Duodenal mucosa (tissue), 2 donors: ENCODE measurements at regions not wholly inside any gene's neighbourhood (a gene's known extent, or its start where the extent isn't known, plus 50 kb on each side); places are given as distances from the start of the nearest gene placed in this dataset.

ENCODE experiments used
- H3K27ac ChIP-seq: one replicate; pipeline ENCODE4 v1.7.0; 2013; ENCODE audit warnings: low read depth, low read length
- H3K27me3 ChIP-seq, 2 donors: one replicate each; pipeline ENCODE4 v1.7.0; 2013; ENCODE audit warnings: low read length in 2 of 2, control low read depth in 1 of 2; ENCODE audit not compliant: insufficient read depth in 2 of 2, control insufficient read depth in 1 of 2
- H3K36me3 ChIP-seq, 2 donors: one replicate each; pipeline ENCODE4 v1.7.0; 2013; ENCODE audit warnings: low read length in 2 of 2, control low read depth in 1 of 2; ENCODE audit not compliant: insufficient read depth in 2 of 2, control insufficient read depth in 1 of 2
- H3K4me1 ChIP-seq, 2 donors: one replicate each; pipeline ENCODE4 v1.7.0; 2013; ENCODE audit warnings: low read length in 2 of 2, control low read depth in 1 of 2; ENCODE audit not compliant: insufficient read depth in 2 of 2, control insufficient read depth in 1 of 2
- H3K4me3 ChIP-seq, 2 donors: one replicate each; pipeline ENCODE4 v1.7.0; 2013; ENCODE audit warnings: low read length in 2 of 2, low read depth in 1 of 2
- H3K9ac ChIP-seq, 2 donors: one replicate each; pipeline ENCODE4 v1.7.0; 2013; ENCODE audit warnings: low read length in 2 of 2, low read depth in 1 of 2
- H3K9me3 ChIP-seq, 2 donors: one replicate each; pipeline ENCODE4 v1.7.0; 2013; ENCODE audit warnings: low read length in 2 of 2, control low read depth in 1 of 2; ENCODE audit not compliant: control insufficient read depth in 1 of 2

GRCh38 chr3:107213044-107213669 is 164.1 kb upstream of the CCDC54 start:
- Histone ChIP-seq H3K4me1 (no peaks in the 10 kb centered on the region), H3K36me3 (no peaks in the 10 kb centered on the region), H3K27me3 (no peaks in the 10 kb centered on the region), H3K9ac (no peak overlapping the region), H3K4me3 (no peak overlapping the region), H3K27ac (no peak overlapping the region), H3K9me3 (no peaks in the 10 kb centered on the region)

GRCh38 chr3:107216229-107216628 is 161.0 kb upstream of the CCDC54 start:
- no peaks in the 10 kb centered on the region for H3K27me3 ChIP-seq
- H3K4me1 ChIP-seq: no peaks in the 10 kb centered on the region
- H3K36me3 ChIP-seq: no peaks in the 10 kb centered on the region
- H3K4me3 ChIP-seq: no peak overlapping the region
- no peak overlapping the region for H3K27ac ChIP-seq
- no peak overlapping the region for H3K9ac ChIP-seq
- no peaks in the 10 kb centered on the region for H3K9me3 ChIP-seq

GRCh38 chr3:107216711-107217110 is 160.5 kb upstream of the CCDC54 start:
- Histone ChIP-seq H3K36me3 (no peaks in the 10 kb centered on the region), H3K9me3 (no peaks in the 10 kb centered on the region), H3K4me3 (no peak overlapping the region), H3K4me1 (no peaks in the 10 kb centered on the region), H3K27me3 (no peaks in the 10 kb centered on the region), H3K27ac (no peak overlapping the region), H3K9ac (no peak overlapping the region)

GRCh38 chr3:107217172-107217571 is 160.1 kb upstream of the CCDC54 start:
- Histone ChIP-seq H3K4me1 (no peaks in the 10 kb centered on the region), H3K9me3 (no peaks in the 10 kb centered on the region), H3K27ac (no peak overlapping the region), H3K9ac (no peak overlapping the region), H3K36me3 (no peaks in the 10 kb centered on the region), H3K27me3 (no peaks in the 10 kb centered on the region), H3K4me3 (no peak overlapping the region)

- Histone ChIP-seq H3K27me3 (no peaks in the 10 kb centered on the region), H3K36me3 (no peaks in the 10 kb centered on the region), H3K4me1 (no peaks in the 10 kb centered on the region), H3K4me3 (no peak overlapping the region), H3K9ac (no peak overlapping the region), H3K27ac (no peak overlapping the region), H3K9me3 (no peaks in the 10 kb centered on the region)
Measured at GRCh38 chr3:107218864-107219269, 158.4 kb upstream of the CCDC54 start.

GRCh38 chr3:107220538-107220937 is 156.7 kb upstream of the CCDC54 start:
- H3K27ac ChIP-seq: no peak overlapping the region
- no peaks in the 10 kb centered on the region for H3K36me3 ChIP-seq
- H3K9ac ChIP-seq: no peak overlapping the region
- H3K4me1 ChIP-seq: no peaks in the 10 kb centered on the region
- no peaks in the 10 kb centered on the region for H3K9me3 ChIP-seq
- no peak overlapping the region for H3K4me3 ChIP-seq
- no peaks in the 10 kb centered on the region for H3K27me3 ChIP-seq

- Histone ChIP-seq H3K9me3 (no peaks in the 10 kb centered on the region), H3K9ac (no peak overlapping the region), H3K27me3 (no peaks in the 10 kb centered on the region), H3K4me3 (no peak overlapping the region), H3K4me1 (no peaks in the 10 kb centered on the region), H3K36me3 (no peaks in the 10 kb centered on the region), H3K27ac (no peak overlapping the region)
Measured at GRCh38 chr3:107221856-107222255, 155.4 kb upstream of the CCDC54 start.

GRCh38 chr3:107222907-107223306 is 154.3 kb upstream of the CCDC54 start:
- Histone ChIP-seq H3K27ac (no peak overlapping the region), H3K27me3 (no peaks in the 10 kb centered on the region), H3K4me1 (no peaks in the 10 kb centered on the region), H3K4me3 (no peak overlapping the region), H3K36me3 (no peaks in the 10 kb centered on the region), H3K9me3 (no peaks in the 10 kb centered on the region), H3K9ac (no peak overlapping the region)

GRCh38 chr3:107224026-107224596 is 153.1 kb upstream of the CCDC54 start:
- Histone ChIP-seq H3K4me3 (no peak overlapping the region), H3K9ac (no peak overlapping the region), H3K36me3 (no peaks in the 10 kb centered on the region), H3K27me3 (no peaks in the 10 kb centered on the region), H3K9me3 (no peaks in the 10 kb centered on the region), H3K4me1 (no peaks in the 10 kb centered on the region), H3K27ac (no peak overlapping the region)

- H3K4me3 ChIP-seq: no peak overlapping the region
Measured at GRCh38 chr3:107227091-107227490, 150.1 kb upstream of the CCDC54 start.

More at GRCh38 chr3:107227091-107227490, 150.1 kb upstream of the CCDC54 start:
- no peaks in the 10 kb centered on the region for H3K27me3 ChIP-seq
- H3K4me1 ChIP-seq: no peaks in the 10 kb centered on the region
- no peak overlapping the region for H3K27ac ChIP-seq
- H3K9ac ChIP-seq: no peak overlapping the region
- H3K9me3 ChIP-seq: no peaks in the 10 kb centered on the region
- H3K36me3 ChIP-seq: no peaks in the 10 kb centered on the region
